BJ (cell line): ENCODE measurements at regions not wholly inside any gene's neighbourhood (a gene's known extent, or its start where the extent isn't known, plus 50 kb on each side); places are given as distances from the start of the nearest gene placed in this dataset.

Source experiments
- CTCF ChIA-PET: fragments of 350-600 bp; formaldehyde crosslinking; extraction: SDS; loops from one replicate; lab custom pipeline; 2021; ENCODE audit warnings: antibody characterized with exemption, inconsistent platforms; lab: Yijun Ruan, JAX
- POLR2A ChIA-PET: fragments of 300-600 bp; sonication (Branson Sonifier 250); formaldehyde crosslinking; extraction: SDS; loops from one replicate; lab custom pipeline; 2021; ENCODE audit warnings: antibody characterized with exemption; lab: Charles Lee
- DNase-seq: peaks from one replicate; pipeline ENCODE4 v3.0.0-alpha.2; 2011; ENCODE audit warnings: low read depth
- H3K27me3 ChIP-seq: 2 replicates; pipeline ENCODE4 v1.6.0; 2011; ENCODE audit warnings: low read length; ENCODE audit not compliant: control insufficient read depth, insufficient read depth
- H3K36me3 ChIP-seq: 2 replicates; pipeline ENCODE4 v1.5.1; 2011; ENCODE audit warnings: low read length; ENCODE audit not compliant: control insufficient read depth, insufficient read depth
- H3K4me3 ChIP-seq: 2 replicates; pipeline ENCODE4 v1.5.1; 2011; ENCODE audit warnings: low read depth, mild to moderate bottlenecking, control low read depth, low read length
- CTCF ChIP-seq: IDR thresholded peaks from 2 replicates; pipeline ENCODE4 v1.5.1; 2011; ENCODE audit warnings: low read depth, mild to moderate bottlenecking, control low read depth, inconsistent platforms, low read length, moderate library complexity; ENCODE audit not compliant: insufficient read depth

GRCh38 chr6:141641951-141642350, 490.8 kb upstream of the GJE1 start:
- POLR2A ChIA-PET = no interaction called here
- no peaks in the 10 kb centered on the region for H3K36me3 ChIP-seq
- no peak overlapping the region for H3K4me3 ChIP-seq
- no peak for DNase-seq
- TF ChIP-seq CTCF = no peak
- CTCF ChIA-PET = no interaction called here
- no peaks in the 10 kb centered on the region for H3K27me3 ChIP-seq

GRCh38 chr6:141641406-141641805, 491.3 kb upstream of the GJE1 start:
- Histone ChIP-seq H3K36me3 (no peaks in the 10 kb centered on the region), H3K4me3 (no peak overlapping the region), H3K27me3 (no peaks in the 10 kb centered on the region)
- ChIA-PET POLR2A (no interaction called here), CTCF (interaction anchor here (0.6 kb wide), 1 partner anchor 232 kb away, joined by 4 read pairs; no protein-coding TSS in a partner anchor)
- DNase-seq = no peak
- 0 out of 2 replicates have a peak, but pooled peaks have one; percentile 5 for TF ChIP-seq CTCF

- H3K27me3 ChIP-seq = no peaks in the 10 kb centered on the region
- no peak for DNase-seq
- H3K36me3 ChIP-seq = no peaks in the 10 kb centered on the region
- CTCF ChIA-PET = no interaction called here
- TF ChIP-seq CTCF = no peak
- POLR2A ChIA-PET = no interaction called here
- no peak overlapping the region for H3K4me3 ChIP-seq
These were observed 497.1 kb upstream of the GJE1 start for GRCh38 chr6:141635621-141636020.

GRCh38 chr6:141634269-141634668, 498.5 kb upstream of the GJE1 start:
- Histone ChIP-seq H3K27me3 (no peaks in the 10 kb centered on the region), H3K36me3 (no peaks in the 10 kb centered on the region), H3K4me3 (no peak overlapping the region)
- ChIA-PET CTCF (no interaction called here), POLR2A (no interaction called here)
- TF ChIP-seq CTCF = no peak
- no peak for DNase-seq

- ChIA-PET CTCF (no interaction called here), POLR2A (no interaction called here)
- DNase-seq = no peak
- Histone ChIP-seq H3K27me3 (no peaks in the 10 kb centered on the region), H3K4me3 (no peak overlapping the region), H3K36me3 (no peaks in the 10 kb centered on the region)
- TF ChIP-seq CTCF = no peak
These were observed 508.4 kb upstream of the GJE1 start for GRCh38 chr6:141624301-141624700.
